GM10266 (cell line): ENCODE measurements at regions not wholly inside any gene's neighbourhood (a gene's known extent, or its start where the extent isn't known, plus 50 kb on each side); places are given as distances from the start of the nearest gene placed in this dataset.

Experiments used
- DNase-seq: peaks from one replicate; pipeline ENCODE4 v3.0.0; 2012; ENCODE audit errors: extremely low spot score
- TF ChIP-seq, protein P1 (sequence below): IDR thresholded peaks from 2 replicates; pipeline ENCODE4 v1.5.1; 2012; ENCODE audit warnings: mild to moderate bottlenecking, low read depth; ENCODE audit not compliant: control insufficient read depth, insufficient read depth; ENCODE audit errors: missing control alignments

DNA sequence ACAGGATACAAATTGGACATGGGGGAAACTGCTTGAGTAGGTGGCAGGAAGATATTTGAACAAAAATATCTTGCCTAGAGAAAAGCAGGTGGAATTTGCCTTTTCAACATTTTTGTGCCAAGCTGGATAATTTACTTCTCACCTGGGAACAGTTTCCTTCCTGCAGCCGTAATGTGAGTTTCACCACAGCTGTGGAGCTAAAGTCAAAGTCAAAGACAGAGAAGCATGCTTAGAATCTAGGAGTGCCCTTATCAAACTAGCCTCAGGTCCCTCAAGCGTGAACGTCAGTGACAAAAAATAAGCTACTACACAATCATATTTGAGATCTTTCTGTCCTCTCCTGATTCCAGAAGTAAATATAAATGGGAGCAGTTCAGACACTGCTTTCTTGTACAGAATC, 588.9 kb downstream of the MAT2B start:
- DNase-seq, result no peak
- TF ChIP-seq, protein P1, sequence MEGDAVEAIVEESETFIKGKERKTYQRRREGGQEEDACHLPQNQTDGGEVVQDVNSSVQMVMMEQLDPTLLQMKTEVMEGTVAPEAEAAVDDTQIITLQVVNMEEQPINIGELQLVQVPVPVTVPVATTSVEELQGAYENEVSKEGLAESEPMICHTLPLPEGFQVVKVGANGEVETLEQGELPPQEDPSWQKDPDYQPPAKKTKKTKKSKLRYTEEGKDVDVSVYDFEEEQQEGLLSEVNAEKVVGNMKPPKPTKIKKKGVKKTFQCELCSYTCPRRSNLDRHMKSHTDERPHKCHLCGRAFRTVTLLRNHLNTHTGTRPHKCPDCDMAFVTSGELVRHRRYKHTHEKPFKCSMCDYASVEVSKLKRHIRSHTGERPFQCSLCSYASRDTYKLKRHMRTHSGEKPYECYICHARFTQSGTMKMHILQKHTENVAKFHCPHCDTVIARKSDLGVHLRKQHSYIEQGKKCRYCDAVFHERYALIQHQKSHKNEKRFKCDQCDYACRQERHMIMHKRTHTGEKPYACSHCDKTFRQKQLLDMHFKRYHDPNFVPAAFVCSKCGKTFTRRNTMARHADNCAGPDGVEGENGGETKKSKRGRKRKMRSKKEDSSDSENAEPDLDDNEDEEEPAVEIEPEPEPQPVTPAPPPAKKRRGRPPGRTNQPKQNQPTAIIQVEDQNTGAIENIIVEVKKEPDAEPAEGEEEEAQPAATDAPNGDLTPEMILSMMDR, result no peak

DNA sequence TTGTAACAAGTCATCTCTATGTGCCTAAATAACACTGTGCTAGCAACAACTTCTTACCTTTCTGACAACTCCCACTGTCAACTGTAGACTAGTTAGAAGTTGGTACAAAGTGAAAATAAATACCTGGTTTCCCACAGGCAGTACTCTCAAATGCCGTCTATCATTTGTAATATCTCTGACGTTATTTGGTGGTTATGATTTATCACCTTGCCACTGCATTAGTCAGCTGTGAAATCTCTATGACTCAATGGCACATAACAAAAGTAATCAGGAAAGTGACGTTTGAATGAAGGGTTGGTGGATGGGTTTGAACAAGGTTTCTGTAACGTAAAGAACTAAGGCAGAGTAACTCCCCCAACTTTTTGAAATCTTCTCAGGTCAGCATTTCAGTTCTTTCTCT, 592.3 kb downstream of the MAT2B start:
- no peak for DNase-seq

DNA sequence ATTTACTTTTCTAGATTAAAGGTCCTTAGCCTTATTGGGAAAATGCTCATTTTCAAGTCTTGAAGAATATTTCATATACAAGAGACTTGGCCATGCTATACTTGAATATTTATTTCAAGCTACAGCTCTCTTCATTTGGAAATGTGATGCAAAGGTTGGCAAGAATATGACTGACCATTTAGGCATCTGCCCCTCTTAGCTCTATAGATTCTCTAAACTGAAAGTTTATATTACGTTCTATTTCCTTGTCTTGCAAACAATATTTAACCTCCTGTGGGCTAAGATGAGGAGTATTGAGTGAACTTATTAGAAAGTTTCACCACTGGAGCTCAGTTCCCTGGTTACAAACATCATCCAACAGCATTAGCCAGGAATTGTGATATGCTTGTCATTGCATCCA, 593.1 kb downstream of the MAT2B start:
- TF ChIP-seq, protein P1, result no peak
- DNase-seq, result no peak

More for the DNA sequence above, 592.3 kb downstream of the MAT2B start:
- TF ChIP-seq, protein P1, result no peak

DNA sequence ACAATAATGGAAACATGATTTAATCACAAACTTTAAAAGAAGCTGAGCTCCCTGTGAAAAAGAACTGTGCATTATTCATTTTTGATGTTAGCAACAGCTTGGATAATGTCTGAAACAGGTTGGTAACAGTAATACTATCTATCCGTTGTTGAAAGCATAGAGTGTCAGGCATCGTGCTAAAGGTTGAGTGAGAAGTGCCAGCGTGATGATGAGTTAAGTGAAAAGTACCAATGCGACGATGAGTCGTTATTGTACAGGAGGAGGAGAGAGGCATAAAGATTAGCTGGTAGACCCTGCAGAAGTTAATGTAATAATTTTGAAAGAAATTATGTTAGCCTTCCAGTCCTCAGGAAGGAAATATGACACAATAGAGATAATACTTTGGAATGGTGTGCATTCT, 593.6 kb downstream of the MAT2B start:
- TF ChIP-seq, protein P1, result no peak

DNA sequence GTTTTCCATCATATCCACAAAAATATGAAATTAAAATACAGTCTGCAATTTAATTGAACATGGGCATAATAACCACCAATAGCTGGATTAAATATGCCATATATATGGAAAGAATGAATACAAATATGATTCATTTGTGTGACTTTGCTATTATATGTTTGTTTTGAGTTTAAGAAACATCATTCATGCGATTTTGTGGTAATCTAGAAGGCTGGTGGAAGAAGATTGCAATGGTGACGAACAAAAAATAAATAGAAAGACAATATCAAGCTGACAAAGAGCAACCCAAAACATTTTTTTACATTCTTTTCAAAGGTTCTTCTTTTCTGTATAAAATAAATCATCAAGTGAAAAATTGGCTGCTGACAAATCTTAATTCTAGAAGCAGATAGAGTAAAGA, 610.0 kb downstream of the MAT2B start:
- TF ChIP-seq, protein P1, result no peak
- no peak for DNase-seq

More for the DNA sequence above, 593.6 kb downstream of the MAT2B start:
- DNase-seq, result no peak

DNA sequence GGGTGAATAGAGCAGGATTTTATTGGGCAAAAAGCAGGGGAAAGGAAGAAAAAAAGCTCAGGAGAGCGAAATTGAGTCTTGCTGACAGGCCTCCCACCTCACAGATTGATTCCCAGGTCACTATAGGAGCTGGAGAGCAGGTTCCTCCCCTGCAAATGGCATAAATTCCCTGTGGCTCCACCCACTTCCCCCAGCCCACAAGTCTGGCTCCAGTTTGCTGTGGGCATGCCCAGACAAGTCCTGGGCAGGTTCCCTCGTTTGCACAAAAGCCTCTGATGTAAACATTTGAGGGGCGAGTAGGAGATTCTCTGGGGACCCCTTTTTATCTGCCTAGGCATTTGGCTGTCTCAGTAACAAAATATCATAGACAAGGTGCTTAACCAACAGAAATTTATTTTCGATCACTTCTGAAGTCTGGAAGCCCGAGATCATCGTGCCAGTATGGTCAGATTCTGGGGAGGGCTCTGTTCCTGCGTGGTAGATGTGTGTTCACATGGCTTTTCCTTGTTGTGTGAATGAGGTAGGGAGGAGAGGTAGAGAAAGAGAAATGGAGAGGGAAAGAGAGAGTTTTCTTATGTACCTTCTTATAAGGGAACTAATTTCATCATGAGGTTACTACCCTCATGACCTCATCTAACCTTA, 614.5 kb downstream of the MAT2B start:
- TF ChIP-seq, protein P1, result no peak
- DNase-seq, result no peak

DNA sequence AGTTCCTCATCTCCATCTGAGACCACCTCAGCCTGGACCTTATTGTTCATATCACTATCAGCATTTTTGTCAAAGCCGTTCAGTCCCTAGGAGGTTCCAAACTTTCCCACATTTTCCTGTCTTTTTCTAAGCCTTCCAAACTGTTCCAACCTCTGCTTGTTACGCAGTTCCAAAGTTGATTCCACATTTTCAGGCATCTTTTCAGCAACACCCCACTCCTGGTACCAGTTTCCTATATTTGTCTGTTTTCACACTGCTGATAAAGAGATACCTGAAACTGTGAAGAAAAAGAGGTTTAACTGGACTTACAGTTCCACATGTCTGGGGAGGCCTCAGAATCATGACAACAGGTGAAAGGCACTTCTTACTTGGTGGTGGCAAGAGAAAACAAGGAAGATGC, 622.1 kb downstream of the MAT2B start:
- no peak for DNase-seq
- TF ChIP-seq, protein P1, result no peak
